ENCODE measurements at regions not wholly inside any gene's neighbourhood (a gene's known extent, or its start where the extent isn't known, plus 50 kb on each side); places are given as distances from the start of the nearest gene placed in this dataset.

- H3K27me3 Mint-ChIP-seq = peaks cover 10 to 31% (median 25%) of the 10 kb centered on the region in 3 donors
- peaks cover 0 to 14% (median under 1%) of the 10 kb centered on the region in 7 donors for H3K9me3 Mint-ChIP-seq
- ATAC-seq (ENCODE audit: low read depth in 2 of 2) (no peak), DNase-seq (no peak)
- no peak overlapping the region for H3K4me3 Mint-ChIP-seq
- no peak overlapping the region for H3K27ac Mint-ChIP-seq
- H3K4me1 Mint-ChIP-seq = no peaks in the 10 kb centered on the region
- no peaks in the 10 kb centered on the region for H3K36me3 Mint-ChIP-seq
Observed at GRCh38 chr10:44465401-44466115, 80.7 kb upstream of the CXCL12 start.

- peaks cover 10 to 31% (median 25%) of the 10 kb centered on the region in 3 donors for H3K27me3 Mint-ChIP-seq
- peaks cover 0 to 14% (median 3%) of the 10 kb centered on the region in 7 donors for H3K9me3 Mint-ChIP-seq
- no peaks in the 10 kb centered on the region for H3K36me3 Mint-ChIP-seq
- ATAC-seq (ENCODE audit: low read depth in 2 of 2) = no peak
- DNase-seq = no peak
- H3K27ac Mint-ChIP-seq = no peak overlapping the region
- H3K4me1 Mint-ChIP-seq = no peaks in the 10 kb centered on the region
- H3K4me3 Mint-ChIP-seq = no peak overlapping the region
Observed at GRCh38 chr10:44466236-44466635, 81.3 kb upstream of the CXCL12 start.

GRCh38 chr10:44467090-44467489 is 82.2 kb upstream of the CXCL12 start:
- H3K4me3 Mint-ChIP-seq = no peak overlapping the region
- no peaks in the 10 kb centered on the region for H3K36me3 Mint-ChIP-seq
- no peaks in the 10 kb centered on the region for H3K4me1 Mint-ChIP-seq
- H3K27ac Mint-ChIP-seq = peak overlapping the region in 1 of 6 donors; percentile 9
- peaks cover 10 to 31% (median 25%) of the 10 kb centered on the region in 3 donors for H3K27me3 Mint-ChIP-seq
- ATAC-seq (ENCODE audit: low read depth in 2 of 2) (no peak), DNase-seq (no peak)
- H3K9me3 Mint-ChIP-seq = peaks cover 0 to 14% (median 0%) of the 10 kb centered on the region in 7 donors

GRCh38 chr10:44467900-44468299 is 83.0 kb upstream of the CXCL12 start:
- H3K4me3 Mint-ChIP-seq = no peak overlapping the region
- H3K4me1 Mint-ChIP-seq = no peaks in the 10 kb centered on the region
- peaks cover 0 to 10% (median 0%) of the 10 kb centered on the region in 7 donors for H3K9me3 Mint-ChIP-seq
- H3K27ac Mint-ChIP-seq = peak overlapping the region in 1 of 6 donors; percentile 68
- DNase-seq (no peak), ATAC-seq (ENCODE audit: low read depth in 2 of 2) (no peak)
- H3K36me3 Mint-ChIP-seq = no peaks in the 10 kb centered on the region
- H3K27me3 Mint-ChIP-seq = peaks cover 10 to 29% (median 25%) of the 10 kb centered on the region in 3 donors

- Mint-ChIP-seq H3K27me3 (peaks cover 10 to 25% (median 24%) of the 10 kb centered on the region in 3 donors), H3K4me1 (no peaks in the 10 kb centered on the region), H3K9me3 (peaks cover 0 to 6% (median 0%) of the 10 kb centered on the region in 7 donors), H3K27ac (no peak overlapping the region), H3K36me3 (no peaks in the 10 kb centered on the region), H3K4me3 (no peak overlapping the region)
- ATAC-seq (ENCODE audit: low read depth in 2 of 2) = no peak
- DNase-seq = no peak
Observed at GRCh38 chr10:44468525-44468924, 83.6 kb upstream of the CXCL12 start.

GRCh38 chr10:44468965-44469364 is 84.1 kb upstream of the CXCL12 start:
- DNase-seq (no peak), ATAC-seq (ENCODE audit: low read depth in 2 of 2) (no peak)
- H3K4me3 Mint-ChIP-seq = no peak overlapping the region
- H3K9me3 Mint-ChIP-seq = peaks cover 0 to 6% (median 0%) of the 10 kb centered on the region in 7 donors
- no peak overlapping the region for H3K27ac Mint-ChIP-seq
- no peaks in the 10 kb centered on the region for H3K36me3 Mint-ChIP-seq
- H3K27me3 Mint-ChIP-seq = peaks cover 10 to 21% (median 20%) of the 10 kb centered on the region in 3 donors
- no peaks in the 10 kb centered on the region for H3K4me1 Mint-ChIP-seq

GRCh38 chr10:44470784-44471183 is 85.9 kb upstream of the CXCL12 start:
- no peak for ATAC-seq (ENCODE audit: low read depth in 2 of 2)
- Mint-ChIP-seq H3K36me3 (no peaks in the 10 kb centered on the region), H3K4me3 (no peak overlapping the region), H3K4me1 (no peaks in the 10 kb centered on the region), H3K27me3 (peaks cover 6 to 22% (median 15%) of the 10 kb centered on the region in 3 donors), H3K27ac (no peak overlapping the region), H3K9me3 (peaks cover 0 to 6% (median 4%) of the 10 kb centered on the region in 7 donors)
- DNase-seq = no peak

- Mint-ChIP-seq H3K4me3 (no peak overlapping the region), H3K36me3 (no peaks in the 10 kb centered on the region), H3K27ac (peak overlapping the region in 1 of 6 donors; percentile 39), H3K9me3 (peaks cover 0 to 6% (median 4%) of the 10 kb centered on the region in 7 donors), H3K27me3 (peaks cover 6 to 19% (median 10%) of the 10 kb centered on the region in 3 donors), H3K4me1 (no peaks in the 10 kb centered on the region)
- DNase-seq (no peak), ATAC-seq (ENCODE audit: low read depth in 2 of 2) (no peak)
Observed at GRCh38 chr10:44471410-44471809, 86.5 kb upstream of the CXCL12 start.

- DNase-seq (no peak), ATAC-seq (ENCODE audit: low read depth in 2 of 2) (no peak)
- no peaks in the 10 kb centered on the region for H3K4me1 Mint-ChIP-seq
- peaks cover 0 to 7% (median 4%) of the 10 kb centered on the region in 7 donors for H3K9me3 Mint-ChIP-seq
- H3K27ac Mint-ChIP-seq = no peak overlapping the region
- peaks cover 0 to 7% (median 5%) of the 10 kb centered on the region in 3 donors for H3K27me3 Mint-ChIP-seq
- H3K36me3 Mint-ChIP-seq = no peaks in the 10 kb centered on the region
- no peak overlapping the region for H3K4me3 Mint-ChIP-seq
Observed at GRCh38 chr10:44473146-44473545, 88.2 kb upstream of the CXCL12 start.

- no peak overlapping the region for H3K27ac Mint-ChIP-seq
Observed at GRCh38 chr10:44476409-44477045, 91.6 kb upstream of the CXCL12 start.

GRCh38 chr10:44477046-44477425 is 92.1 kb upstream of the CXCL12 start:
- no peaks in the 10 kb centered on the region for H3K4me1 Mint-ChIP-seq
- ATAC-seq (ENCODE audit: low read depth in 2 of 2) (no peak), DNase-seq (no peak)
- H3K27me3 Mint-ChIP-seq = peaks cover 0 to 5% (median 0%) of the 10 kb centered on the region in 3 donors
- H3K9me3 Mint-ChIP-seq = peaks cover 0 to 9% (median 5%) of the 10 kb centered on the region in 7 donors
- H3K27ac Mint-ChIP-seq = no peak overlapping the region
- no peak overlapping the region for H3K4me3 Mint-ChIP-seq
- H3K36me3 Mint-ChIP-seq = no peaks in the 10 kb centered on the region

More at GRCh38 chr10:44476409-44477045, 91.6 kb upstream of the CXCL12 start:
- peaks cover 0 to 5% (median 0%) of the 10 kb centered on the region in 3 donors for H3K27me3 Mint-ChIP-seq
- H3K9me3 Mint-ChIP-seq = peaks cover 0 to 9% (median 3%) of the 10 kb centered on the region in 7 donors
- DNase-seq = no peak
- no peaks in the 10 kb centered on the region for H3K36me3 Mint-ChIP-seq
- ATAC-seq (ENCODE audit: low read depth in 2 of 2) = no peak
- no peaks in the 10 kb centered on the region for H3K4me1 Mint-ChIP-seq
- H3K4me3 Mint-ChIP-seq = no peak overlapping the region

GRCh38 chr10:44478040-44478439 is 93.1 kb upstream of the CXCL12 start:
- Mint-ChIP-seq H3K36me3 (no peaks in the 10 kb centered on the region), H3K4me3 (no peak overlapping the region), H3K4me1 (no peaks in the 10 kb centered on the region), H3K27ac (no peak overlapping the region), H3K27me3 (peaks cover 0 to 5% (median 0%) of the 10 kb centered on the region in 3 donors), H3K9me3 (peaks cover 4 to 12% (median 5%) of the 10 kb centered on the region in 7 donors)
- ATAC-seq (ENCODE audit: low read depth in 2 of 2) = no peak
- no peak for DNase-seq

GRCh38 chr10:44478876-44479705 is 94.2 kb upstream of the CXCL12 start:
- Mint-ChIP-seq H3K4me1 (no peaks in the 10 kb centered on the region), H3K9me3 (peaks cover 4 to 12% (median 5%) of the 10 kb centered on the region in 7 donors), H3K36me3 (no peaks in the 10 kb centered on the region), H3K27me3 (peaks cover 0 to 5% (median 0%) of the 10 kb centered on the region in 3 donors), H3K4me3 (peak overlapping the region in 1 of 8 donors; percentile 70), H3K27ac (no peak overlapping the region)
- no peak for DNase-seq
- ATAC-seq (ENCODE audit: low read depth in 2 of 2) = no peak

Measured in naive B cell (primary cell).